DND-41 (cell line): ENCODE measurements at regions not wholly inside any gene's neighbourhood (a gene's known extent, or its start where the extent isn't known, plus 50 kb on each side); places are given as distances from the start of the nearest gene placed in this dataset.

Experiments
- ATAC-seq: fragments of 200-7000 bp; cut with Tn5 transposase; 3 replicates; pipeline ENCODE4 v1.9.1; 2021; ENCODE audit warnings: low read depth; ENCODE audit not compliant: insufficient read depth
- DNase-seq: peaks from one replicate; pipeline ENCODE4 v3.0.0-alpha.2; 2020
- H2AFZ ChIP-seq: 2 replicates; pipeline ENCODE4 v1.6.0; 2012; ENCODE audit warnings: low read depth, low read length
- H3K27ac ChIP-seq: 2 replicates; pipeline ENCODE4 v1.5.1; 2012; ENCODE audit warnings: low read length, inconsistent platforms
- H3K27me3 ChIP-seq: fragments of 200-600 bp; sonication (generic); 2 replicates; pipeline ENCODE4 v1.6.0; 2012; ENCODE audit warnings: low read length, mild to moderate bottlenecking, inconsistent platforms; ENCODE audit not compliant: insufficient read depth, poor library complexity
- H3K36me3 ChIP-seq: 2 replicates; pipeline ENCODE4 v1.5.1; 2012; ENCODE audit warnings: low read length, inconsistent platforms; ENCODE audit not compliant: insufficient read depth
- H3K4me1 ChIP-seq: 2 replicates; pipeline ENCODE4 v1.5.1; 2012; ENCODE audit warnings: mild to moderate bottlenecking, low read length; ENCODE audit not compliant: insufficient read depth
- H3K4me2 ChIP-seq: 2 replicates; pipeline ENCODE4 v1.6.0; 2012; ENCODE audit warnings: mild to moderate bottlenecking, moderate library complexity, low read length, inconsistent platforms; ENCODE audit not compliant: insufficient read depth
- H3K4me3 ChIP-seq, 2 experiments: fragments of 200-600 bp in 1 of 2; shearing (Covaris generic) in 1 of 2; 2 replicates each; pipeline ENCODE4 v1.5.1; 2012 to 2016; ENCODE audit warnings: inconsistent platforms in 2 of 2, low read length in 2 of 2, mild to moderate bottlenecking in 2 of 2, low read depth in 1 of 2, moderate library complexity in 1 of 2
- H3K79me2 ChIP-seq: 2 replicates; pipeline ENCODE4 v1.6.0; 2012; ENCODE audit warnings: low read length, inconsistent platforms; ENCODE audit not compliant: insufficient read depth
- H3K9ac ChIP-seq: 2 replicates; pipeline ENCODE4 v1.6.0; 2012; ENCODE audit warnings: low read depth, mild to moderate bottlenecking, inconsistent platforms, low read length, moderate library complexity
- H3K9me3 ChIP-seq: 2 replicates; pipeline ENCODE4 v1.5.1; 2012; ENCODE audit warnings: low read length, moderate library complexity, mild to moderate bottlenecking, inconsistent platforms; ENCODE audit not compliant: insufficient read depth, severe bottlenecking
- H4K20me1 ChIP-seq: 2 replicates; pipeline ENCODE4 v1.6.0; 2012; ENCODE audit warnings: low read length; ENCODE audit not compliant: insufficient read depth
- EZH2 ChIP-seq: IDR thresholded peaks from 3 replicates; pipeline ENCODE4 v1.6.1; 2012; ENCODE audit warnings: borderline replicate concordance, low read depth, mild to moderate bottlenecking, moderate library complexity, low read length, inconsistent platforms; ENCODE audit not compliant: severe bottlenecking
- TF ChIP-seq, protein P1 (sequence below): IDR thresholded peaks from 2 replicates; pipeline ENCODE4 v1.5.1; 2012; ENCODE audit warnings: borderline replicate concordance, low read length, moderate library complexity, mild to moderate bottlenecking; ENCODE audit not compliant: poor library complexity, severe bottlenecking; ENCODE audit errors: extremely low read depth

DNA sequence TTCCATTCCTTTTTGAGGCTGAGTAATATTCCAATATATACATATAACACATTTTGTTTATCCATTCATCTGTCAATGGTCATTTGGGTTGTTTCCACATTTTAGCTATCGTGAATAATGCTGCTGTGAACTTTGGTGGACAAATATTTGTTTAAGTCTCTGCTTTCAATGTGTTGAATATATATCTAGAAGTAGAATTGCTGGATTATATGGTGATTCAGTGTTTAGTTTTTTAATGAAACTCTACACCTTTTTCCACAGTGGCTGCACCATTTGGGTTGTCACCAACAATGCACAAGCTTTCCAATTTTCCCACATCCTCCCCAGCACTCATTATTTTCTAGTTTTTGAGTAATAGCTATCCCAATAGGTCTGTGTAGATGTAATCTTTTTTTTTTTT is 69.5 kb downstream of the ACTBL2 start:
- Histone ChIP-seq H3K9ac (no peak overlapping the region), H3K36me3 (no peaks in the 10 kb centered on the region), H4K20me1 (no peaks in the 10 kb centered on the region), H3K9me3 (no peaks in the 10 kb centered on the region), H3K27ac (no peak overlapping the region), H3K4me1 (peaks cover 22% of the 10 kb centered on the region), H3K79me2 (no peaks in the 10 kb centered on the region), H2AFZ (no peak overlapping the region), H3K4me2 (no peak overlapping the region), H3K27me3 (no peaks in the 10 kb centered on the region), H3K4me3 (no peak overlapping the region)
- DNase-seq (no peak), ATAC-seq (no peak)
- no peak for TF ChIP-seq EZH2
- TF ChIP-seq, protein P1, sequence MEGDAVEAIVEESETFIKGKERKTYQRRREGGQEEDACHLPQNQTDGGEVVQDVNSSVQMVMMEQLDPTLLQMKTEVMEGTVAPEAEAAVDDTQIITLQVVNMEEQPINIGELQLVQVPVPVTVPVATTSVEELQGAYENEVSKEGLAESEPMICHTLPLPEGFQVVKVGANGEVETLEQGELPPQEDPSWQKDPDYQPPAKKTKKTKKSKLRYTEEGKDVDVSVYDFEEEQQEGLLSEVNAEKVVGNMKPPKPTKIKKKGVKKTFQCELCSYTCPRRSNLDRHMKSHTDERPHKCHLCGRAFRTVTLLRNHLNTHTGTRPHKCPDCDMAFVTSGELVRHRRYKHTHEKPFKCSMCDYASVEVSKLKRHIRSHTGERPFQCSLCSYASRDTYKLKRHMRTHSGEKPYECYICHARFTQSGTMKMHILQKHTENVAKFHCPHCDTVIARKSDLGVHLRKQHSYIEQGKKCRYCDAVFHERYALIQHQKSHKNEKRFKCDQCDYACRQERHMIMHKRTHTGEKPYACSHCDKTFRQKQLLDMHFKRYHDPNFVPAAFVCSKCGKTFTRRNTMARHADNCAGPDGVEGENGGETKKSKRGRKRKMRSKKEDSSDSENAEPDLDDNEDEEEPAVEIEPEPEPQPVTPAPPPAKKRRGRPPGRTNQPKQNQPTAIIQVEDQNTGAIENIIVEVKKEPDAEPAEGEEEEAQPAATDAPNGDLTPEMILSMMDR: no peak

DNA sequence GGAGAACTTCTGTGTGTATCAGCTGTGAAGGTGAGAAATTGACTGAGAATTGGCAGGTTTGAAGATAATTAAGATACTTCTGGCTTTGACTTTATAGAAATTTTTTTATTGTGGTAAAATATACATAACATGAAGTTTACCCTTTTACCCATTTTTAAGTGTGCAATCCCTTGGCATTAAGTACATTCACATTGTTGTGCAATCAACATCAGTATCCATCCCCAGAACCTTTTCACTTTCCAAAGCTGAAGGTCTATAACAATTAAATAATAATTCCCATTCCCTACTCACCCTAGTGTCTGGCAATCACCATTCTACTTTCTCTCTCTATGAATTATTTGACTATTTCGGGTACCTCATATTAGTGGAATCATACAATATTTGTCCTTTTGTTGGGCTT is 69.9 kb downstream of the ACTBL2 start:
- Histone ChIP-seq H3K36me3 (no peaks in the 10 kb centered on the region), H3K27ac (no peak overlapping the region), H3K27me3 (no peaks in the 10 kb centered on the region), H2AFZ (no peak overlapping the region), H4K20me1 (no peaks in the 10 kb centered on the region), H3K9me3 (no peaks in the 10 kb centered on the region), H3K4me2 (no peak overlapping the region), H3K4me1 (peaks cover 22% of the 10 kb centered on the region), H3K9ac (no peak overlapping the region), H3K4me3 (no peak overlapping the region), H3K79me2 (no peaks in the 10 kb centered on the region)
- TF ChIP-seq EZH2: no peak
- TF ChIP-seq, protein P1: no peak
- no peak for DNase-seq
- no peak for ATAC-seq

DNA sequence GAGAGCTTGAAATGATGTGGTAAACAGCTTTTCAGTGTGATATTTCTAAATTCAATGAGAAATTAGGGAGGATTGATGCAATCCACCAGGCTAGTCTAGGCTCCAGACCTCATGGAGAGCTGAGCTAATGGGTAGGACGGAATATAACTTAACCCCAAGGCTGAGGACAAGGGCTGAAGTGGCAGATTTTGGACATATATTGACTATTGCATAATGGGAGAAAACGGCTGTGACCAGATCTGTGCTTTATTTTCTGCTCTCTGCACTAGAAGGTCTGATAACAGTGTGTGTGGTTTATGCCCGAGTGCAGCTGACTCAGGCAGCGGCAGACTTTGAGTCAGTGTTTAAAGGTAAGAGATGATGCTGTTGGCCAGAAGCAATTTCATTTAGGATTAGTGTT is 70.6 kb downstream of the ACTBL2 start:
- H3K4me2 ChIP-seq: no peak overlapping the region
- no peaks in the 10 kb centered on the region for H3K9me3 ChIP-seq
- no peak overlapping the region for H3K4me3 ChIP-seq
- H3K4me1 ChIP-seq: peaks cover 22% of the 10 kb centered on the region
- DNase-seq: no peak
- TF ChIP-seq, protein P1: no peak
- no peak for TF ChIP-seq EZH2
- H4K20me1 ChIP-seq: no peaks in the 10 kb centered on the region
- peak overlapping the region; percentile 43; the same call in 1 of the 2 replicates for H2AFZ ChIP-seq
- no peaks in the 10 kb centered on the region for H3K27me3 ChIP-seq
- ATAC-seq: peak; percentile 55; the same call in 2 of the 3 replicates
- no peaks in the 10 kb centered on the region for H3K79me2 ChIP-seq
- H3K36me3 ChIP-seq: no peaks in the 10 kb centered on the region
- no peak overlapping the region for H3K9ac ChIP-seq
- 0 out of 2 replicates have a peak overlapping the region, but pooled peaks have one; percentile 15 for H3K27ac ChIP-seq
